ENCODE measurements at regions not wholly inside any gene's neighbourhood (a gene's known extent, or its start where the extent isn't known, plus 50 kb on each side); places are given as distances from the start of the nearest gene placed in this dataset.

GRCh38 chr5:110965773-110966581 is 105.5 kb upstream of the TSLP start:
- TF ChIP-seq CTCF (IDR thresholded peaks at IDR 0.05 in 8 of 11, conservative IDR thresholded peaks at IDR 0.05 in 3 of 11): no peak
- TF ChIP-seq POLR2A (IDR thresholded peaks at IDR 0.05): no peak
- TF ChIP-seq POLR2AphosphoS5 (IDR thresholded peaks at IDR 0.05): no peak
